Panc1 (cell line): ENCODE measurements at regions not wholly inside any gene's neighbourhood (a gene's known extent, or its start where the extent isn't known, plus 50 kb on each side); places are given as distances from the start of the nearest gene placed in this dataset.

Source experiments
- ATAC-seq: fragments of 200-7000 bp; cut with Tn5 transposase; 2 replicates; pipeline ENCODE4 v1.9.1; 2020; ENCODE audit warnings: mild to moderate bottlenecking, moderate library complexity
- BruUV-seq: library from RNA; stranded (reverse); fragments of 400-500 nt; replicated peaks from 2 replicates; lab custom pipeline; 2021; lab: Mats Ljungman, UMichigan
- CTCF ChIA-PET: fragments of 300-600 bp; sonication (Branson Sonifier 250); formaldehyde crosslinking; loops from one replicate; lab custom pipeline; 2022; ENCODE audit warnings: antibody characterized with exemption; lab: Charles Lee
- POLR2A ChIA-PET: fragments of 300-600 bp; sonication (Branson Sonifier 250); formaldehyde crosslinking; loops from one replicate; lab custom pipeline; 2022; ENCODE audit warnings: antibody characterized with exemption; lab: Charles Lee
- DNase-seq: peaks from one replicate; pipeline ENCODE4 v3.0.0-alpha.2; 2010; ENCODE audit warnings: low read depth, low spot score
- H3K27ac ChIP-seq: 2 replicates; pipeline ENCODE4 v1.5.1; 2011; ENCODE audit warnings: mild to moderate bottlenecking, low read length, inconsistent platforms
- H3K27me3 ChIP-seq: fragments of 200-500 bp; sonication (Bioruptor generic); 2 replicates; pipeline ENCODE4 v1.6.0; 2014; ENCODE audit warnings: low read length, inconsistent platforms; ENCODE audit not compliant: control insufficient read depth, insufficient read depth
- H3K36me3 ChIP-seq: fragments of 200-500 bp; sonication (Bioruptor generic); 2 replicates; pipeline ENCODE4 v1.5.1; 2014; ENCODE audit warnings: inconsistent platforms, mild to moderate bottlenecking, low read length, moderate library complexity; ENCODE audit not compliant: control insufficient read depth, insufficient read depth
- H3K4me1 ChIP-seq: 2 replicates; pipeline ENCODE4 v1.5.1; 2011; ENCODE audit warnings: inconsistent platforms, mild to moderate bottlenecking, low read length, moderate library complexity; ENCODE audit not compliant: control insufficient read depth, insufficient read depth
- H3K4me3 ChIP-seq, 2 experiments: 2 replicates each; pipeline ENCODE4 v1.5.1; 2011 to 2012; ENCODE audit warnings: low read depth in 2 of 2, low read length in 2 of 2, mild to moderate bottlenecking in 2 of 2, inconsistent platforms in 1 of 2, moderate library complexity in 1 of 2
- H3K9me3 ChIP-seq: fragments of 200-500 bp; sonication (Bioruptor generic); 2 replicates; pipeline ENCODE4 v1.5.1; 2014; ENCODE audit warnings: low read depth, mild to moderate bottlenecking, inconsistent platforms, low read length, moderate library complexity; ENCODE audit not compliant: control insufficient read depth, insufficient read depth
- POLR2AphosphoS5 ChIP-seq: IDR thresholded peaks from 2 replicates; pipeline ENCODE4 v1.6.1; 2012; ENCODE audit warnings: mild to moderate bottlenecking, low read depth, low read length, moderate library complexity
- SIN3A ChIP-seq: IDR thresholded peaks from 2 replicates; pipeline ENCODE4 v1.6.1; 2012; ENCODE audit warnings: low read depth, mild to moderate bottlenecking, low read length, moderate library complexity, borderline replicate concordance; ENCODE audit not compliant: insufficient read depth
- TCF7L2 ChIP-seq: IDR thresholded peaks from 2 replicates; pipeline ENCODE4 v1.6.1; 2011; ENCODE audit warnings: mild to moderate bottlenecking, low read depth, low read length, inconsistent platforms
- in situ Hi-C: cut with HindIII; loops from 2 replicates; pipeline ENCODE4 v1.10.0; 2016; ENCODE audit warnings: low sequenced_read_pairs, low pct_unique_long_range_greater_than_20kb
- intact Hi-C: fragments of 100-400 bp; cut with micrococcal nuclease; formaldehyde crosslinking; loops from one replicate; pipeline ENCODE4 v1.10.0; 2022; ENCODE audit not compliant: unreplicated experiment
- TF ChIP-seq, protein P1 (sequence below), 2 experiments: IDR thresholded peaks; 2 replicates each; pipeline ENCODE4 v1.6.1; 2011 to 2012; ENCODE audit warnings: low read depth in 2 of 2, control low read depth in 1 of 2, low read length in 1 of 2, mild to moderate bottlenecking in 1 of 2, moderate library complexity in 1 of 2; ENCODE audit not compliant: insufficient read depth in 1 of 2
- TF ChIP-seq, protein P2 (sequence below): fragments of 450-650 bp; IDR thresholded peaks from 2 replicates; pipeline ENCODE4 v1.5.1; 2017; ENCODE audit warnings: mild to moderate bottlenecking

GRCh38 chr1:38269923-38270848, 223.6 kb upstream of the POU3F1 start:
- H3K27ac ChIP-seq: no peak overlapping the region
- CTCF ChIA-PET: no interaction called here
- TF ChIP-seq POLR2AphosphoS5: no peak
- no peak for TF ChIP-seq SIN3A
- TF ChIP-seq, protein P1, sequence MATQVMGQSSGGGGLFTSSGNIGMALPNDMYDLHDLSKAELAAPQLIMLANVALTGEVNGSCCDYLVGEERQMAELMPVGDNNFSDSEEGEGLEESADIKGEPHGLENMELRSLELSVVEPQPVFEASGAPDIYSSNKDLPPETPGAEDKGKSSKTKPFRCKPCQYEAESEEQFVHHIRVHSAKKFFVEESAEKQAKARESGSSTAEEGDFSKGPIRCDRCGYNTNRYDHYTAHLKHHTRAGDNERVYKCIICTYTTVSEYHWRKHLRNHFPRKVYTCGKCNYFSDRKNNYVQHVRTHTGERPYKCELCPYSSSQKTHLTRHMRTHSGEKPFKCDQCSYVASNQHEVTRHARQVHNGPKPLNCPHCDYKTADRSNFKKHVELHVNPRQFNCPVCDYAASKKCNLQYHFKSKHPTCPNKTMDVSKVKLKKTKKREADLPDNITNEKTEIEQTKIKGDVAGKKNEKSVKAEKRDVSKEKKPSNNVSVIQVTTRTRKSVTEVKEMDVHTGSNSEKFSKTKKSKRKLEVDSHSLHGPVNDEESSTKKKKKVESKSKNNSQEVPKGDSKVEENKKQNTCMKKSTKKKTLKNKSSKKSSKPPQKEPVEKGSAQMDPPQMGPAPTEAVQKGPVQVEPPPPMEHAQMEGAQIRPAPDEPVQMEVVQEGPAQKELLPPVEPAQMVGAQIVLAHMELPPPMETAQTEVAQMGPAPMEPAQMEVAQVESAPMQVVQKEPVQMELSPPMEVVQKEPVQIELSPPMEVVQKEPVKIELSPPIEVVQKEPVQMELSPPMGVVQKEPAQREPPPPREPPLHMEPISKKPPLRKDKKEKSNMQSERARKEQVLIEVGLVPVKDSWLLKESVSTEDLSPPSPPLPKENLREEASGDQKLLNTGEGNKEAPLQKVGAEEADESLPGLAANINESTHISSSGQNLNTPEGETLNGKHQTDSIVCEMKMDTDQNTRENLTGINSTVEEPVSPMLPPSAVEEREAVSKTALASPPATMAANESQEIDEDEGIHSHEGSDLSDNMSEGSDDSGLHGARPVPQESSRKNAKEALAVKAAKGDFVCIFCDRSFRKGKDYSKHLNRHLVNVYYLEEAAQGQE (IDR thresholded peaks at IDR 0.05; ENCODE audit: insufficient read depth in 1 of 2, low read depth in 2 of 2, low read length in 1 of 2): no peak
- TF ChIP-seq, protein P2, sequence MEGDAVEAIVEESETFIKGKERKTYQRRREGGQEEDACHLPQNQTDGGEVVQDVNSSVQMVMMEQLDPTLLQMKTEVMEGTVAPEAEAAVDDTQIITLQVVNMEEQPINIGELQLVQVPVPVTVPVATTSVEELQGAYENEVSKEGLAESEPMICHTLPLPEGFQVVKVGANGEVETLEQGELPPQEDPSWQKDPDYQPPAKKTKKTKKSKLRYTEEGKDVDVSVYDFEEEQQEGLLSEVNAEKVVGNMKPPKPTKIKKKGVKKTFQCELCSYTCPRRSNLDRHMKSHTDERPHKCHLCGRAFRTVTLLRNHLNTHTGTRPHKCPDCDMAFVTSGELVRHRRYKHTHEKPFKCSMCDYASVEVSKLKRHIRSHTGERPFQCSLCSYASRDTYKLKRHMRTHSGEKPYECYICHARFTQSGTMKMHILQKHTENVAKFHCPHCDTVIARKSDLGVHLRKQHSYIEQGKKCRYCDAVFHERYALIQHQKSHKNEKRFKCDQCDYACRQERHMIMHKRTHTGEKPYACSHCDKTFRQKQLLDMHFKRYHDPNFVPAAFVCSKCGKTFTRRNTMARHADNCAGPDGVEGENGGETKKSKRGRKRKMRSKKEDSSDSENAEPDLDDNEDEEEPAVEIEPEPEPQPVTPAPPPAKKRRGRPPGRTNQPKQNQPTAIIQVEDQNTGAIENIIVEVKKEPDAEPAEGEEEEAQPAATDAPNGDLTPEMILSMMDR: no peak
- no peak for TF ChIP-seq TCF7L2
- H3K36me3 ChIP-seq: no peaks in the 10 kb centered on the region
- POLR2A ChIA-PET: no interaction called here
- intact Hi-C loops: no loop called here
- H3K4me1 ChIP-seq: no peaks in the 10 kb centered on the region
- in situ Hi-C loops: no loop called here
- ATAC-seq (no peak), DNase-seq (no peak)
- no peaks in the 10 kb centered on the region for H3K9me3 ChIP-seq
- H3K27me3 ChIP-seq: peaks cover 4% of the 10 kb centered on the region; the same call in 1 of the 2 replicates
- no TSS peak for BruUV-seq
- no peak overlapping the region for H3K4me3 ChIP-seq

GRCh38 chr1:38268226-38268625, 221.6 kb upstream of the POU3F1 start:
- in situ Hi-C loops: no loop called here
- no peak for ATAC-seq
- no peaks in the 10 kb centered on the region for H3K36me3 ChIP-seq
- intact Hi-C loops: no loop called here
- ChIA-PET POLR2A (no interaction called here), CTCF (interaction anchor here (0.5 kb wide), 1 partner anchor 515 kb away, joined by 3 read pairs; no protein-coding TSS in a partner anchor)
- no peak for DNase-seq
- no peaks in the 10 kb centered on the region for H3K9me3 ChIP-seq
- BruUV-seq: no TSS peak
- H3K27ac ChIP-seq: no peak overlapping the region
- peaks cover 4% of the 10 kb centered on the region; the same call in 1 of the 2 replicates for H3K27me3 ChIP-seq
- no peaks in the 10 kb centered on the region for H3K4me1 ChIP-seq
- H3K4me3 ChIP-seq: no peak overlapping the region
- TF ChIP-seq, protein P2: no peak
- no peak for TF ChIP-seq SIN3A
